Chondrocyte (in vitro differentiated cells): ENCODE measurements at regions not wholly inside any gene's neighbourhood (a gene's known extent, or its start where the extent isn't known, plus 50 kb on each side); places are given as distances from the start of the nearest gene placed in this dataset.
A peak's percentile ranks its signal among the peaks of the same experiment; 100 is the strongest.

Experiments
- DNase-seq: peaks from one replicate; pipeline ENCODE4 v3.0.0; 2021; ENCODE audit warnings: mixed read lengths, low spot score
- H3K27ac Mint-ChIP-seq: one replicate; pipeline ENCODE4 v1.8.0; 2021; ENCODE audit warnings: mild to moderate bottlenecking, moderate library complexity, mixed read lengths; ENCODE audit not compliant: unreplicated experiment
- H3K27me3 Mint-ChIP-seq: 2 replicates; pipeline ENCODE4 v1.8.0; 2021; ENCODE audit warnings: low read depth, mixed read lengths
- H3K36me3 Mint-ChIP-seq: 2 replicates; pipeline ENCODE4 v1.8.0; 2021; ENCODE audit warnings: low read depth, mixed read lengths
- H3K4me1 Mint-ChIP-seq: 2 replicates; pipeline ENCODE4 v1.8.0; 2021; ENCODE audit warnings: low read depth, mild to moderate bottlenecking, mixed read lengths
- H3K4me3 Mint-ChIP-seq: one replicate; pipeline ENCODE4 v1.8.0; 2021; ENCODE audit warnings: mild to moderate bottlenecking, moderate library complexity, mixed read lengths; ENCODE audit not compliant: unreplicated experiment
- H3K9me3 Mint-ChIP-seq: 2 replicates; pipeline ENCODE4 v1.8.0; 2021; ENCODE audit warnings: low read depth, mixed read lengths
- CTCF ChIP-seq: fragments of 200-600 bp; sonication (generic); IDR thresholded peaks from 2 replicates; pipeline ENCODE4 v1.5.0; 2021; ENCODE audit warnings: antibody characterized with exemption, mild to moderate bottlenecking, moderate library complexity

- H3K9me3 Mint-ChIP-seq: no peaks in the 10 kb centered on the region
Measured at GRCh38 chrX:113412106-113412505, 571.5 kb upstream of the AMOT start.

GRCh38 chrX:113408843-113409242 is 568.2 kb upstream of the AMOT start:
- Mint-ChIP-seq H3K36me3 (no peaks in the 10 kb centered on the region), H3K4me3 (no peak overlapping the region), H3K27me3 (no peaks in the 10 kb centered on the region), H3K4me1 (no peaks in the 10 kb centered on the region), H3K27ac (no peak overlapping the region), H3K9me3 (peaks cover 3% of the 10 kb centered on the region)
- DNase-seq: no peak
- no peak for TF ChIP-seq CTCF

More at GRCh38 chrX:113412106-113412505, 571.5 kb upstream of the AMOT start:
- no peak overlapping the region for H3K27ac Mint-ChIP-seq
- no peak for DNase-seq
- H3K36me3 Mint-ChIP-seq: no peaks in the 10 kb centered on the region
- no peaks in the 10 kb centered on the region for H3K27me3 Mint-ChIP-seq
- no peak overlapping the region for H3K4me3 Mint-ChIP-seq
- no peaks in the 10 kb centered on the region for H3K4me1 Mint-ChIP-seq
- no peak for TF ChIP-seq CTCF

GRCh38 chrX:113400193-113400704 is 559.6 kb upstream of the AMOT start:
- Mint-ChIP-seq H3K9me3 (peaks cover 3% of the 10 kb centered on the region), H3K4me3 (no peak overlapping the region), H3K4me1 (peaks cover 17% of the 10 kb centered on the region), H3K27ac (peak overlapping the region; percentile 6), H3K27me3 (no peaks in the 10 kb centered on the region), H3K36me3 (no peaks in the 10 kb centered on the region)
- DNase-seq: no peak
- TF ChIP-seq CTCF: no peak

- Mint-ChIP-seq H3K36me3 (no peaks in the 10 kb centered on the region), H3K4me3 (no peak overlapping the region), H3K9me3 (peaks cover 3% of the 10 kb centered on the region), H3K4me1 (peaks cover 21% of the 10 kb centered on the region), H3K27me3 (no peaks in the 10 kb centered on the region), H3K27ac (peak overlapping the region; percentile 30)
- no peak for DNase-seq
- TF ChIP-seq CTCF: no peak
Measured at GRCh38 chrX:113399506-113400192, 559.0 kb upstream of the AMOT start.

- no peak for TF ChIP-seq CTCF
- no peaks in the 10 kb centered on the region for H3K9me3 Mint-ChIP-seq
- DNase-seq: no peak
- no peaks in the 10 kb centered on the region for H3K36me3 Mint-ChIP-seq
- H3K4me1 Mint-ChIP-seq: peaks cover 16% of the 10 kb centered on the region
- no peak overlapping the region for H3K4me3 Mint-ChIP-seq
- H3K27ac Mint-ChIP-seq: no peak overlapping the region
- H3K27me3 Mint-ChIP-seq: no peaks in the 10 kb centered on the region
Measured at GRCh38 chrX:113392355-113392754, 551.7 kb upstream of the AMOT start.
